Neural cell (in vitro differentiated cells): ENCODE measurements at regions not wholly inside any gene's neighbourhood (a gene's known extent, or its start where the extent isn't known, plus 50 kb on each side); places are given as distances from the start of the nearest gene placed in this dataset.
"Not testable (repeated sequence)": the region's sequence is repeated elsewhere in the genome, so short reads cannot be mapped to it uniquely, and the experiment has no call there.

ENCODE experiments used
- H2AFZ ChIP-seq: fragments of 200-600, 300-800 bp; sonication (generic), shearing (Covaris generic); 2 replicates; pipeline ENCODE4 v1.6.0; 2014; ENCODE audit warnings: low read depth, mild to moderate bottlenecking, antibody characterized with exemption, low read length, moderate library complexity
- H3F3A ChIP-seq: fragments of 200-600 bp; shearing (Covaris generic); 2 replicates; pipeline ENCODE4 v1.6.1; 2016; ENCODE audit warnings: mild to moderate bottlenecking, moderate library complexity, mixed read lengths, antibody characterized with exemption, low read length; ENCODE audit not compliant: insufficient read depth, poor library complexity, severe bottlenecking
- H3K27ac ChIP-seq: fragments of 200-600, 300-800 bp; sonication (generic), shearing (Covaris generic); 2 replicates; pipeline ENCODE4 v1.5.1; 2014; ENCODE audit warnings: mild to moderate bottlenecking, low read length, moderate library complexity
- H3K27me3 ChIP-seq: fragments of 300-800, 200-600 bp; sonication (generic), shearing (Covaris generic); 2 replicates; pipeline ENCODE4 v1.6.0; 2014; ENCODE audit warnings: mild to moderate bottlenecking, low read depth, low read length, moderate library complexity; ENCODE audit not compliant: insufficient read depth
- H3K36me3 ChIP-seq: fragments of 300-800, 200-600 bp; sonication (generic), shearing (Covaris generic); 2 replicates; pipeline ENCODE4 v1.5.1; 2014; ENCODE audit warnings: mild to moderate bottlenecking, antibody characterized with exemption, low read length, moderate library complexity; ENCODE audit not compliant: insufficient read depth
- H3K4me2 ChIP-seq: fragments of 300-800, 200-600 bp; sonication (generic), shearing (Covaris generic); 2 replicates; pipeline ENCODE4 v1.6.0; 2014; ENCODE audit warnings: mild to moderate bottlenecking, low read length
- H3K4me3 ChIP-seq: fragments of 300-800, 200-600 bp; sonication (generic), shearing (Covaris generic); 2 replicates; pipeline ENCODE4 v1.5.1; 2014; ENCODE audit warnings: mild to moderate bottlenecking, low read length, moderate library complexity
- H3K79me2 ChIP-seq: fragments of 200-600 bp; shearing (Covaris generic); replicated peaks from 2 replicates; pipeline ENCODE4 v1.6.0; 2014; ENCODE audit warnings: mild to moderate bottlenecking, low read length, moderate library complexity; ENCODE audit not compliant: insufficient read depth
- H3K9ac ChIP-seq: fragments of 300-800, 200-600 bp; sonication (generic), shearing (Covaris generic); 2 replicates; pipeline ENCODE4 v1.6.1; 2016; ENCODE audit warnings: mild to moderate bottlenecking, low read length, mixed read lengths
- H3K9me2 ChIP-seq: fragments of 200-600 bp; shearing (Covaris generic); 2 replicates; pipeline ENCODE4 v1.6.1; 2016; ENCODE audit warnings: mild to moderate bottlenecking, low read length, mixed read lengths; ENCODE audit not compliant: insufficient read depth
- H3K9me3 ChIP-seq: fragments of 200-600, 300-800 bp; sonication (generic), shearing (Covaris generic); 2 replicates; pipeline ENCODE4 v1.6.1; 2016; ENCODE audit warnings: mild to moderate bottlenecking, mixed run types, low read length, moderate library complexity, mixed read lengths
- H4K20me1 ChIP-seq: fragments of 200-600 bp; shearing (Covaris generic); 2 replicates; pipeline ENCODE4 v1.6.1; 2016; ENCODE audit warnings: mild to moderate bottlenecking, mixed run types; ENCODE audit not compliant: insufficient read depth
- CTCF ChIP-seq: fragments of 450-650 bp; IDR thresholded peaks from 2 replicates; pipeline ENCODE4 v1.5.1; 2014; ENCODE audit warnings: antibody characterized with exemption, mild to moderate bottlenecking, moderate library complexity; ENCODE audit not compliant: poor library complexity, severe bottlenecking
- EP300 ChIP-seq: fragments of 450-650 bp; conservative IDR thresholded peaks from 2 replicates; pipeline ENCODE4 v1.6.1; 2014; ENCODE audit warnings: antibody characterized with exemption, mild to moderate bottlenecking, moderate library complexity; ENCODE audit not compliant: poor library complexity, severe bottlenecking
- EZH2 ChIP-seq: fragments of 200-600, 300-800 bp; shearing (Covaris generic), sonication (generic); IDR thresholded peaks from 2 replicates; pipeline ENCODE4 v1.6.1; 2014; ENCODE audit warnings: antibody characterized with exemption, low read length, borderline replicate concordance, mild to moderate bottlenecking; ENCODE audit not compliant: insufficient read depth, poor library complexity, severe bottlenecking
- MXI1 ChIP-seq: fragments of 450-650 bp; conservative IDR thresholded peaks from 2 replicates; pipeline ENCODE4 v1.6.1; 2014; ENCODE audit warnings: antibody characterized with exemption, mild to moderate bottlenecking; ENCODE audit not compliant: poor library complexity, severe bottlenecking
- POLR2AphosphoS5 ChIP-seq: IDR thresholded peaks from 2 replicates; pipeline ENCODE4 v1.6.1; 2012
- RAD21 ChIP-seq: fragments of 450-650 bp; conservative IDR thresholded peaks from 2 replicates; pipeline ENCODE4 v1.6.1; 2014; ENCODE audit warnings: antibody characterized with exemption, mild to moderate bottlenecking, moderate library complexity
- REST ChIP-seq: IDR thresholded peaks from 2 replicates; pipeline ENCODE4 v1.6.1; 2012; ENCODE audit warnings: borderline replicate concordance
- SMC3 ChIP-seq: fragments of 450-650 bp; conservative IDR thresholded peaks from 2 replicates; pipeline ENCODE4 v1.6.1; 2014; ENCODE audit warnings: antibody characterized with exemption, mild to moderate bottlenecking, moderate library complexity; ENCODE audit not compliant: poor library complexity
- TAF1 ChIP-seq: IDR thresholded peaks from 2 replicates; pipeline ENCODE4 v1.6.1; 2012; ENCODE audit warnings: low read depth

GRCh38 chr11:104772806-104773241, 125.4 kb downstream of the CASP12 start:
- H3K27ac ChIP-seq, result no peak overlapping the region
- no peak overlapping the region for H2AFZ ChIP-seq
- TF ChIP-seq EP300 (no peak), CTCF (no peak), SMC3 (no peak), EZH2 (no peak), POLR2AphosphoS5 (no peak), MXI1 (no peak), REST (no peak), TAF1 (no peak), RAD21 (no peak)
- no peak overlapping the region for H3K4me3 ChIP-seq
- H3K4me2 ChIP-seq, result no peak overlapping the region
- no peaks in the 10 kb centered on the region for H3K36me3 ChIP-seq
- no peaks in the 10 kb centered on the region for H3K79me2 ChIP-seq
- no peaks in the 10 kb centered on the region for H3K27me3 ChIP-seq
- no peak overlapping the region for H3K9ac ChIP-seq
- H3K9me2 ChIP-seq, result no peaks in the 10 kb centered on the region
- no peaks in the 10 kb centered on the region for H4K20me1 ChIP-seq
- H3K9me3 ChIP-seq, result no peaks in the 10 kb centered on the region
- H3F3A ChIP-seq, result no peaks in the 10 kb centered on the region

GRCh38 chr11:104771763-104772162, 126.5 kb downstream of the CASP12 start:
- H3K27ac ChIP-seq, result no peak overlapping the region
- no peak overlapping the region for H3K9ac ChIP-seq
- no peak overlapping the region for H3K4me3 ChIP-seq
- no peaks in the 10 kb centered on the region for H3K9me3 ChIP-seq
- no peaks in the 10 kb centered on the region for H3K79me2 ChIP-seq
- no peaks in the 10 kb centered on the region for H3K36me3 ChIP-seq
- H3F3A ChIP-seq, result no peaks in the 10 kb centered on the region
- no peak overlapping the region for H2AFZ ChIP-seq
- H3K9me2 ChIP-seq, result no peaks in the 10 kb centered on the region
- TF ChIP-seq SMC3 (no peak), TAF1 (no peak), MXI1 (no peak), RAD21 (no peak), POLR2AphosphoS5 (no peak), REST (no peak)
- no peaks in the 10 kb centered on the region for H3K27me3 ChIP-seq
- no peak overlapping the region for H3K4me2 ChIP-seq
- H4K20me1 ChIP-seq, result no peaks in the 10 kb centered on the region

- H3K27me3 ChIP-seq, H2AFZ ChIP-seq, H3F3A ChIP-seq, H4K20me1 ChIP-seq, H3K27ac ChIP-seq, H3K9me2 ChIP-seq, H3K9me3 ChIP-seq, H3K9ac ChIP-seq, H3K79me2 ChIP-seq, H3K36me3 ChIP-seq, H3K4me2 ChIP-seq, H3K4me3 ChIP-seq: not testable (repeated sequence)
These were observed 127.2 kb downstream of the CASP12 start for GRCh38 chr11:104771046-104771445.
